ENCODE measurements at regions not wholly inside any gene's neighbourhood (a gene's known extent, or its start where the extent isn't known, plus 50 kb on each side); places are given as distances from the start of the nearest gene placed in this dataset.

GRCh38 chr22:23497016-23497885 is 82.8 kb downstream of the IGLL1 start:
- TF ChIP-seq SIN3A (IDR thresholded peaks at IDR 0.05; ENCODE audit: borderline replicate concordance, insufficient read depth, low read length): no peak
- TF ChIP-seq, protein P1, sequence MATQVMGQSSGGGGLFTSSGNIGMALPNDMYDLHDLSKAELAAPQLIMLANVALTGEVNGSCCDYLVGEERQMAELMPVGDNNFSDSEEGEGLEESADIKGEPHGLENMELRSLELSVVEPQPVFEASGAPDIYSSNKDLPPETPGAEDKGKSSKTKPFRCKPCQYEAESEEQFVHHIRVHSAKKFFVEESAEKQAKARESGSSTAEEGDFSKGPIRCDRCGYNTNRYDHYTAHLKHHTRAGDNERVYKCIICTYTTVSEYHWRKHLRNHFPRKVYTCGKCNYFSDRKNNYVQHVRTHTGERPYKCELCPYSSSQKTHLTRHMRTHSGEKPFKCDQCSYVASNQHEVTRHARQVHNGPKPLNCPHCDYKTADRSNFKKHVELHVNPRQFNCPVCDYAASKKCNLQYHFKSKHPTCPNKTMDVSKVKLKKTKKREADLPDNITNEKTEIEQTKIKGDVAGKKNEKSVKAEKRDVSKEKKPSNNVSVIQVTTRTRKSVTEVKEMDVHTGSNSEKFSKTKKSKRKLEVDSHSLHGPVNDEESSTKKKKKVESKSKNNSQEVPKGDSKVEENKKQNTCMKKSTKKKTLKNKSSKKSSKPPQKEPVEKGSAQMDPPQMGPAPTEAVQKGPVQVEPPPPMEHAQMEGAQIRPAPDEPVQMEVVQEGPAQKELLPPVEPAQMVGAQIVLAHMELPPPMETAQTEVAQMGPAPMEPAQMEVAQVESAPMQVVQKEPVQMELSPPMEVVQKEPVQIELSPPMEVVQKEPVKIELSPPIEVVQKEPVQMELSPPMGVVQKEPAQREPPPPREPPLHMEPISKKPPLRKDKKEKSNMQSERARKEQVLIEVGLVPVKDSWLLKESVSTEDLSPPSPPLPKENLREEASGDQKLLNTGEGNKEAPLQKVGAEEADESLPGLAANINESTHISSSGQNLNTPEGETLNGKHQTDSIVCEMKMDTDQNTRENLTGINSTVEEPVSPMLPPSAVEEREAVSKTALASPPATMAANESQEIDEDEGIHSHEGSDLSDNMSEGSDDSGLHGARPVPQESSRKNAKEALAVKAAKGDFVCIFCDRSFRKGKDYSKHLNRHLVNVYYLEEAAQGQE (IDR thresholded peaks at IDR 0.05; ENCODE audit: insufficient read depth in 1 of 2, low read depth in 2 of 2, low read length in 2 of 2): no peak

GRCh38 chr22:23496445-23496833 is 83.7 kb downstream of the IGLL1 start:
- TF ChIP-seq, protein P1 (IDR thresholded peaks at IDR 0.05; ENCODE audit: insufficient read depth in 1 of 2, low read depth in 2 of 2, low read length in 2 of 2): no peak
- TF ChIP-seq TAF1 (IDR thresholded peaks at IDR 0.05; ENCODE audit: borderline replicate concordance, insufficient read depth, low read length) (no peak), POLR2AphosphoS5 (IDR thresholded peaks at IDR 0.05; ENCODE audit: low read depth, low read length) (no peak), SIN3A (IDR thresholded peaks at IDR 0.05; ENCODE audit: borderline replicate concordance, insufficient read depth, low read length) (no peak), FOXP2 (optimal IDR thresholded peaks at IDR 0.05; ENCODE audit: borderline replicate concordance, extremely low read depth, extremely low read length, insufficient read depth) (no peak)

DNA sequence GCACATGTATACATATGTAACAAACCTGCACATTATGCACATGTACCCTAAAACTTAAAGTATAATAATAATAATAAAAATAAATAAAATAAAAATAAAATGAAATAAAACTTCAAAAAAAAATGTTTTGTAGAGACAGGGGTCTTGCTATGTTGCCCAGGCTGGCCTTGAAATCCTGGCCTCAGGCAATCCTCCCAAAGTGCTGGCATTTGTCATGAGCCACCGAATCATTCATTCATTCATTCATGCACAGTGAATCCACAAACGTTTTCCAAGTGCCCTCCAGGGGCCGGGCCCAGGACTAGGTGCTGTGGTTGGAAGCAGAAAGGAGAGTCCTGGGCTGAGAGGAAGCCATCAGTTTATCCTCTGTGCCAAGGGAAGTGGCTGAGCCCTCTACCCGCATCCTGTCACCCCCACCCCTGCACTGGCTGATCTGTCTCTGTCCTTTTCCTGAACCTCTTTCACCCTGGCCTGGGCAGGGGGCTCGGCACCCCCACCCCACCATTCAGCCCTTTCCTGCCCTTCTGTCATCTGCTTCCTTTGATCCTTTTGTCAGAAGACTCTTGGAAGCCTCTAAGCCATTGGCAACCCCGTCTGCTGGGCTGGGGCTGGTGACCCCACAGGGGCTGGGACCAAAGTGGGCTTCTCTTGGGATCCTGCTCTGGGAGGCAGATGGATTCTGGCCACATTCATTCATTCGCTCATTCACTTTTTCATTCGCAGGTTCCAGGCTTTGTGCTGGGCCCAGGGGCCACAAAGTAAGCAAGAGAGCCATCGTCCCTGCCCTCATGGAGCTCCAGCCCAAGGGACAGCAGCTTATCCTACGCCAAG is 84.3 kb downstream of the IGLL1 start:
- no peak for TF ChIP-seq SIN3A (IDR thresholded peaks at IDR 0.05; ENCODE audit: borderline replicate concordance, insufficient read depth, low read length)
- no peak for TF ChIP-seq TAF1 (IDR thresholded peaks at IDR 0.05; ENCODE audit: borderline replicate concordance, insufficient read depth, low read length)
- no peak for TF ChIP-seq FOXP2 (optimal IDR thresholded peaks at IDR 0.05; ENCODE audit: borderline replicate concordance, extremely low read depth, extremely low read length, insufficient read depth)
- TF ChIP-seq, protein P1 (IDR thresholded peaks at IDR 0.05; ENCODE audit: insufficient read depth in 1 of 2, low read depth in 2 of 2, low read length in 2 of 2): no peak
- no peak for TF ChIP-seq POLR2AphosphoS5 (IDR thresholded peaks at IDR 0.05; ENCODE audit: low read depth, low read length)

DNA sequence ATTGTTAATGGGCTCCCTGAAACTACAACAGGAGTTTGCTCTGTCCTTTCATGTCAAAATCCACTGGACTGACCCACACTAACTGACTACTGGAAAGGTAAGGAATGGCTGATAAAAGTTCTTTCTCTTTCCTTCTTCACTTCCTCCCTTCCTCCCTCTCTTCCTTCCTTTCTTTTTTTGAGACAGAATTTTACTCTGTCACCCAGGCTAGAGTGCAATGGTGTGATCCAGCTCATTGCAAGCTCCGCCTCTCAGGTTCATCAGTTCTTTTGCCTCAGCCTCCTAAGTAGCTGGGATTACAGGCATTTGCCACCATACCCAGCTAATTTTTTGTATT is 85.2 kb downstream of the IGLL1 start:
- TF ChIP-seq FOXP2 (optimal IDR thresholded peaks at IDR 0.05; ENCODE audit: borderline replicate concordance, extremely low read depth, extremely low read length, insufficient read depth) (no peak), SIN3A (IDR thresholded peaks at IDR 0.05; ENCODE audit: borderline replicate concordance, insufficient read depth, low read length) (no peak), TAF1 (IDR thresholded peaks at IDR 0.05; ENCODE audit: borderline replicate concordance, insufficient read depth, low read length) (no peak), POLR2AphosphoS5 (IDR thresholded peaks at IDR 0.05; ENCODE audit: low read depth, low read length) (no peak)
- TF ChIP-seq, protein P1 (IDR thresholded peaks at IDR 0.05; ENCODE audit: insufficient read depth in 1 of 2, low read depth in 2 of 2, low read length in 2 of 2): no peak

Data from PFSK-1 (cell line).